ENCODE measurements at regions not wholly inside any gene's neighbourhood (a gene's known extent, or its start where the extent isn't known, plus 50 kb on each side); places are given as distances from the start of the nearest gene placed in this dataset.

- Histone ChIP-seq H3K27me3 (ENCODE audit: control insufficient read depth in 1 of 2, insufficient read depth in 2 of 2, low read length in 2 of 2) (peaks cover 0 to 3% of the 10 kb centered on the region in 2 experiments; a peak in 2 of 5 replicates), H3K36me3 (replicated peaks in 1 of 2; ENCODE audit: control insufficient read depth in 1 of 2, insufficient read depth in 2 of 2, low read length in 2 of 2) (no peaks in the 10 kb centered on the region), H3K4me3 (replicated peaks in 1 of 3; ENCODE audit: insufficient read depth in 1 of 3, low read depth in 2 of 3, low read length in 3 of 3) (no peak overlapping the region), H3K4me2 (ENCODE audit: low read depth, low read length) (no peak overlapping the region), H3K79me2 (ENCODE audit: insufficient read depth, low read length) (no peaks in the 10 kb centered on the region), H3K27ac (ENCODE audit: extremely low read length, insufficient read depth, low read length) (no peak overlapping the region), H2AFZ (ENCODE audit: low read length) (no peak overlapping the region), H3K9ac (ENCODE audit: insufficient read depth, low read depth, low read length) (no peak overlapping the region), H3K9me3 (ENCODE audit: low read length) (no peaks in the 10 kb centered on the region), H4K20me1 (ENCODE audit: insufficient read depth, low read length) (no peaks in the 10 kb centered on the region), H3K4me1 (ENCODE audit: insufficient read depth, low read length) (no peaks in the 10 kb centered on the region)
- no peak for DNase-seq (ENCODE audit: low spot score)
- intact Hi-C loops (cut with micrococcal nuclease; ENCODE audit: unreplicated experiment): no loop called here
- POLR2A ChIA-PET: no interaction called here
- ATAC-seq: no peak
- CTCF ChIA-PET (ENCODE audit: low intra/inter-chr PET ratio, low total read pairs): no interaction called here
- in situ Hi-C loops (cut with HindIII; ENCODE audit: extremely low pct_ligation_motif_present, low pct_unique_long_range_greater_than_20kb): no loop called here
- WGBS (ENCODE audit: low lambda C conversion rate): 1% methylated on average over 2 of the region's 2 CpGs
- no peak for FAIRE-seq
- BruUV-seq (replicated peaks): no TSS peak
- no peak for TF ChIP-seq GABPB1 (CRISPR knock-in tag; IDR thresholded peaks at IDR 0.05)
- TF ChIP-seq ZNF335 (CRISPR knock-in tag; IDR thresholded peaks at IDR 0.05): no peak
- no peak for TF ChIP-seq KDM5A (IDR thresholded peaks at IDR 0.05; ENCODE audit: borderline replicate concordance, low read length)
- TF ChIP-seq ZFP62 (CRISPR knock-in tag; IDR thresholded peaks at IDR 0.05): no peak
- no peak for TF ChIP-seq MIXL1 (CRISPR knock-in tag; IDR thresholded peaks at IDR 0.05)
- no peak for TF ChIP-seq ZBTB3 (CRISPR knock-in tag; IDR thresholded peaks at IDR 0.05; ENCODE audit: borderline replicate concordance, low read depth)
- TF ChIP-seq, protein P1, sequence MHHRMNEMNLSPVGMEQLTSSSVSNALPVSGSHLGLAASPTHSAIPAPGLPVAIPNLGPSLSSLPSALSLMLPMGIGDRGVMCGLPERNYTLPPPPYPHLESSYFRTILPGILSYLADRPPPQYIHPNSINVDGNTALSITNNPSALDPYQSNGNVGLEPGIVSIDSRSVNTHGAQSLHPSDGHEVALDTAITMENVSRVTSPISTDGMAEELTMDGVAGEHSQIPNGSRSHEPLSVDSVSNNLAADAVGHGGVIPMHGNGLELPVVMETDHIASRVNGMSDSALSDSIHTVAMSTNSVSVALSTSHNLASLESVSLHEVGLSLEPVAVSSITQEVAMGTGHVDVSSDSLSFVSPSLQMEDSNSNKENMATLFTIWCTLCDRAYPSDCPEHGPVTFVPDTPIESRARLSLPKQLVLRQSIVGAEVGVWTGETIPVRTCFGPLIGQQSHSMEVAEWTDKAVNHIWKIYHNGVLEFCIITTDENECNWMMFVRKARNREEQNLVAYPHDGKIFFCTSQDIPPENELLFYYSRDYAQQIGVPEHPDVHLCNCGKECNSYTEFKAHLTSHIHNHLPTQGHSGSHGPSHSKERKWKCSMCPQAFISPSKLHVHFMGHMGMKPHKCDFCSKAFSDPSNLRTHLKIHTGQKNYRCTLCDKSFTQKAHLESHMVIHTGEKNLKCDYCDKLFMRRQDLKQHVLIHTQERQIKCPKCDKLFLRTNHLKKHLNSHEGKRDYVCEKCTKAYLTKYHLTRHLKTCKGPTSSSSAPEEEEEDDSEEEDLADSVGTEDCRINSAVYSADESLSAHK (CRISPR knock-in tag; IDR thresholded peaks at IDR 0.05; ENCODE audit: borderline replicate concordance): no peak
- no peak for TF ChIP-seq ZEB1 (IDR thresholded peaks at IDR 0.05; ENCODE audit: insufficient replicate concordance, low read depth)
- TF ChIP-seq SOX6 (IDR thresholded peaks at IDR 0.05): no peak
- TF ChIP-seq SOX6 (CRISPR knock-in tag; IDR thresholded peaks at IDR 0.05): no peak
- TF ChIP-seq, protein P2, sequence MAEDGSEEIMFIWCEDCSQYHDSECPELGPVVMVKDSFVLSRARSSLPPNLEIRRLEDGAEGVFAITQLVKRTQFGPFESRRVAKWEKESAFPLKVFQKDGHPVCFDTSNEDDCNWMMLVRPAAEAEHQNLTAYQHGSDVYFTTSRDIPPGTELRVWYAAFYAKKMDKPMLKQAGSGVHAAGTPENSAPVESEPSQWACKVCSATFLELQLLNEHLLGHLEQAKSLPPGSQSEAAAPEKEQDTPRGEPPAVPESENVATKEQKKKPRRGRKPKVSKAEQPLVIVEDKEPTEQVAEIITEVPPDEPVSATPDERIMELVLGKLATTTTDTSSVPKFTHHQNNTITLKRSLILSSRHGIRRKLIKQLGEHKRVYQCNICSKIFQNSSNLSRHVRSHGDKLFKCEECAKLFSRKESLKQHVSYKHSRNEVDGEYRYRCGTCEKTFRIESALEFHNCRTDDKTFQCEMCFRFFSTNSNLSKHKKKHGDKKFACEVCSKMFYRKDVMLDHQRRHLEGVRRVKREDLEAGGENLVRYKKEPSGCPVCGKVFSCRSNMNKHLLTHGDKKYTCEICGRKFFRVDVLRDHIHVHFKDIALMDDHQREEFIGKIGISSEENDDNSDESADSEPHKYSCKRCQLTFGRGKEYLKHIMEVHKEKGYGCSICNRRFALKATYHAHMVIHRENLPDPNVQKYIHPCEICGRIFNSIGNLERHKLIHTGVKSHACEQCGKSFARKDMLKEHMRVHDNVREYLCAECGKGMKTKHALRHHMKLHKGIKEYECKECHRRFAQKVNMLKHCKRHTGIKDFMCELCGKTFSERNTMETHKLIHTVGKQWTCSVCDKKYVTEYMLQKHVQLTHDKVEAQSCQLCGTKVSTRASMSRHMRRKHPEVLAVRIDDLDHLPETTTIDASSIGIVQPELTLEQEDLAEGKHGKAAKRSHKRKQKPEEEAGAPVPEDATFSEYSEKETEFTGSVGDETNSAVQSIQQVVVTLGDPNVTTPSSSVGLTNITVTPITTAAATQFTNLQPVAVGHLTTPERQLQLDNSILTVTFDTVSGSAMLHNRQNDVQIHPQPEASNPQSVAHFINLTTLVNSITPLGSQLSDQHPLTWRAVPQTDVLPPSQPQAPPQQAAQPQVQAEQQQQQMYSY (CRISPR knock-in tag; IDR thresholded peaks at IDR 0.05): no peak
- TF ChIP-seq, protein P3, sequence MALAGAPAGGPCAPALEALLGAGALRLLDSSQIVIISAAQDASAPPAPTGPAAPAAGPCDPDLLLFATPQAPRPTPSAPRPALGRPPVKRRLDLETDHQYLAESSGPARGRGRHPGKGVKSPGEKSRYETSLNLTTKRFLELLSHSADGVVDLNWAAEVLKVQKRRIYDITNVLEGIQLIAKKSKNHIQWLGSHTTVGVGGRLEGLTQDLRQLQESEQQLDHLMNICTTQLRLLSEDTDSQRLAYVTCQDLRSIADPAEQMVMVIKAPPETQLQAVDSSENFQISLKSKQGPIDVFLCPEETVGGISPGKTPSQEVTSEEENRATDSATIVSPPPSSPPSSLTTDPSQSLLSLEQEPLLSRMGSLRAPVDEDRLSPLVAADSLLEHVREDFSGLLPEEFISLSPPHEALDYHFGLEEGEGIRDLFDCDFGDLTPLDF (CRISPR knock-in tag; IDR thresholded peaks at IDR 0.05): no peak
Measured at GRCh38 chr22:22360014-22360413, 115.4 kb downstream of the VPREB1 start.

Data from HepG2 (cell line).